ENCODE measurements at regions not wholly inside any gene's neighbourhood (a gene's known extent, or its start where the extent isn't known, plus 50 kb on each side); places are given as distances from the start of the nearest gene placed in this dataset.

DNA sequence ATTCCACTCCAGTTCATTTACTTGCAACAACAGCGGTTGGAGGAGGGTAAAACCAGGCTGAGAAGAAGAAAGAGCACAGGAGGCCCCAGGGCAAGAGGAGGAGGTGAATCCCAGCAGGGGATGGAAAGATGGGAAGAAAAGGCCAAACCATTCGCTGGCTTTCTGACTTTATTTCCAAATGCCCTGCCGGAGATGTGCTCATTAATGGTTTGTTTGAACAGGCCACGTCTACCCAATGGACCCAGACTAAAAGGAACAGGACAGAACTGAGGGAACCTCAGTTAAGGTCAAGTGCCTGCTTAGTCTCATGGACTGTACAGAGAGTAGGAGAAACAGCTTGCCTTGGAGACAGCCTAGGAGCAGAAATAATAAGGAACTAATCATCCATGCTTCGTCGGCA, 121.6 kb upstream of the NDUFV2 start:
- no peaks in the 10 kb centered on the region for H3K27me3 ChIP-seq
- no peak for DNase-seq
- H3K36me3 ChIP-seq = no peaks in the 10 kb centered on the region
- no peaks in the 10 kb centered on the region for H3K9me3 ChIP-seq
- intact Hi-C loops (cut with DNase I; ENCODE audit: low total_unique reads) = loop anchor here (5.0 to 10.0 kb wide), 2 partner anchors 289 to 326 kb away; no protein-coding TSS in a partner anchor
- TF ChIP-seq POLR2AphosphoS5 (IDR thresholded peaks at IDR 0.05) (peak in 1 of 3 donors; percentile 10), EP300 (IDR thresholded peaks at IDR 0.05) (no peak), POLR2A (IDR thresholded peaks at IDR 0.05) (no peak)
- TF ChIP-seq, protein P1, sequence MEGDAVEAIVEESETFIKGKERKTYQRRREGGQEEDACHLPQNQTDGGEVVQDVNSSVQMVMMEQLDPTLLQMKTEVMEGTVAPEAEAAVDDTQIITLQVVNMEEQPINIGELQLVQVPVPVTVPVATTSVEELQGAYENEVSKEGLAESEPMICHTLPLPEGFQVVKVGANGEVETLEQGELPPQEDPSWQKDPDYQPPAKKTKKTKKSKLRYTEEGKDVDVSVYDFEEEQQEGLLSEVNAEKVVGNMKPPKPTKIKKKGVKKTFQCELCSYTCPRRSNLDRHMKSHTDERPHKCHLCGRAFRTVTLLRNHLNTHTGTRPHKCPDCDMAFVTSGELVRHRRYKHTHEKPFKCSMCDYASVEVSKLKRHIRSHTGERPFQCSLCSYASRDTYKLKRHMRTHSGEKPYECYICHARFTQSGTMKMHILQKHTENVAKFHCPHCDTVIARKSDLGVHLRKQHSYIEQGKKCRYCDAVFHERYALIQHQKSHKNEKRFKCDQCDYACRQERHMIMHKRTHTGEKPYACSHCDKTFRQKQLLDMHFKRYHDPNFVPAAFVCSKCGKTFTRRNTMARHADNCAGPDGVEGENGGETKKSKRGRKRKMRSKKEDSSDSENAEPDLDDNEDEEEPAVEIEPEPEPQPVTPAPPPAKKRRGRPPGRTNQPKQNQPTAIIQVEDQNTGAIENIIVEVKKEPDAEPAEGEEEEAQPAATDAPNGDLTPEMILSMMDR (IDR thresholded peaks at IDR 0.05) = no peak
- H3K4me3 ChIP-seq = no peak overlapping the region
- peaks cover 0 to 27% (median 0%) of the 10 kb centered on the region in 4 donors for H3K4me1 ChIP-seq
- H3K27ac ChIP-seq = peak overlapping the region in 2 of 5 donors; percentile 30 to 50
- WGBS, 5 donors = 70 to 90% (median 81%) methylated on average over 6 of the region's 6 CpGs

DNA sequence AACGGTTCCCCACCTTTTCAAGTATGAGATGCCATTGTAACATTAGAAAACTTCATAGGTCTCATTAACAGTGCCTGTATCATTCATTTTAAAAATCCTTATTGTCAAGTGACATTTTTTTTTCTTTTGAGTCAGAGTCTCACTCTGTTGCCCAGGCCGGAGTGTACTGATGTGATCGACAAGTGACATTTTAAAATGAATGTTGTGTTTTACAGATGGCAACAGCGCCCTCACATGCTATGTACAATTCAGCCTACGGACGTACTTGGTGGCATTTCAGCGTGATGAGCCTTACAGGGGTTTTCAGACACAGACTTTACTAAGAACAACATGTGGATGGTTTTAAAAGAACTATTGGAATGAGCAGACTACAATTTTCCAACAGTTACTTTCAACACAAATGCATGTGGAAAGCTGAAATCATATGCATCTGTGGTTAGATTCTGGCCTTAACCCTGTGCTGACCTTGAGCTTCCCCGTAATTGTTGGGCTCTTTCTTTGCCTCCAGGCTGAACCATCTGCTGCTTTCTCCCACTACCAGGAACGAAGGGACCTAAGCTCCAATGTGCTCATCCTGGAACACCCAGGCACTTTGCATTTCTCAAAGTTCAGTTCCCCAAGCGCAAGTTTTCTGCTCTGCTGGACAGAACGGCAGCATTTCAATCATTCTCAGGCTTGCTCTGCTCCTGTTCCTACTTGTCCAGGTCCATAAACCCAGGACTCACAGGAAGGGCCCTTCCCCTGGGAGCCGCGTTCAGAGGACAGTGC, 119.9 kb upstream of the NDUFV2 start:
- TF ChIP-seq EP300 (IDR thresholded peaks at IDR 0.05) (no peak), POLR2AphosphoS5 (IDR thresholded peaks at IDR 0.05) (peak in 1 of 3 donors; percentile 9)
- TF ChIP-seq, protein P1 (IDR thresholded peaks at IDR 0.05) = peak in 4 of 7 experiments; percentile 17 to 67 (median 47)
- H3K27me3 ChIP-seq = no peaks in the 10 kb centered on the region
- no peaks in the 10 kb centered on the region for H3K9me3 ChIP-seq
- no peak overlapping the region for H3K4me3 ChIP-seq
- DNase-seq = peak; percentile 67 to 81
- intact Hi-C loops (cut with DNase I; ENCODE audit: low total_unique reads) = loop anchor here (5.0 to 10.0 kb wide), 2 partner anchors 290 to 328 kb away; no protein-coding TSS in a partner anchor
- WGBS, 5 donors = 43 to 49% (median 47%) methylated on average over 13 of the region's 13 CpGs
- peaks cover 0 to 27% (median 0%) of the 10 kb centered on the region in 4 donors for H3K4me1 ChIP-seq
- peak overlapping the region in 1 of 5 donors; percentile 29 for H3K27ac ChIP-seq
- H3K36me3 ChIP-seq = no peaks in the 10 kb centered on the region

- no peak overlapping the region for H3K4me3 ChIP-seq
- DNase-seq = peak in 1 of 2 donors; percentile 41
- 64 to 80% (median 72%) methylated on average over 1 of the region's 1 CpG for WGBS, 5 donors
- no peaks in the 10 kb centered on the region for H3K36me3 ChIP-seq
- H3K4me1 ChIP-seq = peaks cover 0 to 24% (median 0%) of the 10 kb centered on the region in 4 donors
- TF ChIP-seq POLR2A (IDR thresholded peaks at IDR 0.05) (no peak), EP300 (IDR thresholded peaks at IDR 0.05) (no peak), POLR2AphosphoS5 (IDR thresholded peaks at IDR 0.05) (no peak)
- TF ChIP-seq, protein P1 (IDR thresholded peaks at IDR 0.05) = no peak
- intact Hi-C loops (cut with DNase I; ENCODE audit: low total_unique reads) = loop anchor here (5.0 to 10.0 kb wide), 2 partner anchors 291 to 328 kb away; no protein-coding TSS in a partner anchor
- H3K27me3 ChIP-seq = no peaks in the 10 kb centered on the region
- no peaks in the 10 kb centered on the region for H3K9me3 ChIP-seq
- peak overlapping the region in 1 of 5 donors; percentile 29 for H3K27ac ChIP-seq
These were observed 119.3 kb upstream of the NDUFV2 start for GRCh38 chr18:8983195-8983594.

DNA sequence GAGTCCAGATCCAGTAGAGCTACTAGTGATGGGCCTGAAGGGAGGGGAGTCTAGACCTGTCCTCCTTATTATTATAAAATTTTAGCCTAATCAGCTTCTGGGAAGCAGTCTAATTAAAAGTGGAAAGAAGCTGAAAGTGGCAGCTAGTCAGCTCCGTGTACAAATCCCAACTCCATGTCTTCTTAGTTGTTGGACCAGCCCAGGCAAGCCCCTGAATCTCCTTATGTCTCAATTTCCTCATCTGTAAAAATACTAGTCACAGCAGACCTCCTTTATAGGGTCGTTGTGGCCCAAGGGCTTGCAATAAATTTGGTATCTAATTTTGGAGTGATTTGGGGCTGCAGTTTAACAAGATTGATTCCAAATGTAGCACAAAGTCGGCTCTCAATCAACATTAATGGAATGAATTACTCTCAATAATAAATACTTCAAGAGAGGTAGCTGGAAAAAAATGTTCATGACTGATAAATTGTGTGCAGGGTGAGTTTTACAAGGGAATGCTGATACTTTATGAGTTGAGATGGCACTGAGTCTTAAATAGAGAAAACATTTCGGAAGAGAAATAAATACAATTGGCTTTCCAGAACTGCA, 118.3 kb upstream of the NDUFV2 start:
- no peak overlapping the region for H3K27ac ChIP-seq
- no peaks in the 10 kb centered on the region for H3K9me3 ChIP-seq
- WGBS, 5 donors = 38 to 84% (median 72%) methylated on average over 4 of the region's 4 CpGs
- TF ChIP-seq POLR2A (IDR thresholded peaks at IDR 0.05) (no peak), EP300 (IDR thresholded peaks at IDR 0.05) (no peak), POLR2AphosphoS5 (IDR thresholded peaks at IDR 0.05) (no peak)
- TF ChIP-seq, protein P1 (IDR thresholded peaks at IDR 0.05) = no peak
- no peaks in the 10 kb centered on the region for H3K36me3 ChIP-seq
- peaks cover 0 to 18% (median 0%) of the 10 kb centered on the region in 4 donors for H3K4me1 ChIP-seq
- intact Hi-C loops (cut with DNase I; ENCODE audit: low total_unique reads) = loop anchor here (5.0 to 10.0 kb wide), 2 partner anchors 292 to 329 kb away; no protein-coding TSS in a partner anchor
- DNase-seq = no peak
- no peak overlapping the region for H3K4me3 ChIP-seq
- no peaks in the 10 kb centered on the region for H3K27me3 ChIP-seq
